GM03348 (cell line): ENCODE measurements at regions not wholly inside any gene's neighbourhood (a gene's known extent, or its start where the extent isn't known, plus 50 kb on each side); places are given as distances from the start of the nearest gene placed in this dataset.

Experiments
- DNase-seq: peaks from one replicate; pipeline ENCODE4 v3.0.0; 2012; ENCODE audit warnings: low spot score

DNA sequence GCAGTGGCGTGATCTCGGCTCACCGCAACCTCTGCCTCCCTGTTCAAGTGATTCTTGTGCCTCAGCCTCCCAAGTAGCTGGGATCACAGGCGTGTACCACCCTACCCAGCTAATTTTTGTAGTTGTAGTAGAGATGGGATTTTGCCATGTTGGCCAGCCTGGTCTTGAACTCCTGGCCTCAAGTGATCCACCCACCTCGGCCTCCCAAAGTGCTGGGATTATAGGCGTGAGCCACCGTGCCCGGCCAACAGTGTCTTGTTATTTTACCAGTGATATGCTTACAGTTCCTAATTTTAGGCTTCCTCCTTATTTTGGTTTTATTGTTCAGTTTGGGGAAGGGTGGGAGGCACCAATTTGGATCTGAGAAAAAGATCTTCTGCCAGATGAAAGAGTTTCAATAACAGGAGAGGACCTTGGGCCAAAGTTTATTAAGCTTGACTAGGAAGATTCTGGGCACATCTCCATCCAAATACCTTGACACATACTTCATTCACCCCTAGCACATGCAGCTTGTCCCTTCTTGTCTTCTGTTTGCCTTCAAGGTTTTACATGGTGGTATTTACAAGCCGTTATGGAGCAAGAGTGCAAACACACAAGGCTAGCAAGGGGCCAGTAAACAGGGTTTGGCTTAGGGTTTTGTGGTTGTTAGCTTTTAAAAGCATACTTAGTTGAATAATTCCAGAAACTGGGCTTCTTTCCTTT, 168.1 kb upstream of the DMRT1 start:
- DNase-seq, result no peak

DNA sequence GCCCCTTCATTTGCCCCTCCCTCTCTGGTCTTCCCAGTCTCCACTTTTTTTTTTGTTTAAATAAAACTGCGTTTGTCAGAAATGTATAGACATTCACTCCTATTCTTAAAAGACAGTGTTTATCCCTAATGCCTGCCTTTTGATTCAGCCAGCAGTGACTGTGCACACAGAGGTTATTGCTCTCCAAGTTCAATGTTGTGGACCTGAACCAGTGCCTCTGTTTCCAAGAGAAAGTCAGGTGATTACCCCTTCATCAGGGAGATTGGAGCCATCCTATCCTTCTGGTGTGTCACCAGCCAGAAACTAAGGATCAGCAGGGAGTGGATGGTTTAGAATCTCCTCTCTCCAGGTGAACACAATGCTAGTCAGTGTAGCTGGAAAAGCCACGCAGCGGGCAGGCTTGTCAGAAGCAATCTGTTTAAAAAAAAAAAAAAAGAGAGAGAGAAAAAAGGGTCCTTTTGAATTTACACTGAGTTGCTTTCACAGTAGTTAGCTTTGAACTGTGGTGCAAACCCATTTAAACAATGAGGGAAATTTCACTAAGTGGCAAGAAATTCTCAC, 167.5 kb upstream of the DMRT1 start:
- no peak for DNase-seq

DNA sequence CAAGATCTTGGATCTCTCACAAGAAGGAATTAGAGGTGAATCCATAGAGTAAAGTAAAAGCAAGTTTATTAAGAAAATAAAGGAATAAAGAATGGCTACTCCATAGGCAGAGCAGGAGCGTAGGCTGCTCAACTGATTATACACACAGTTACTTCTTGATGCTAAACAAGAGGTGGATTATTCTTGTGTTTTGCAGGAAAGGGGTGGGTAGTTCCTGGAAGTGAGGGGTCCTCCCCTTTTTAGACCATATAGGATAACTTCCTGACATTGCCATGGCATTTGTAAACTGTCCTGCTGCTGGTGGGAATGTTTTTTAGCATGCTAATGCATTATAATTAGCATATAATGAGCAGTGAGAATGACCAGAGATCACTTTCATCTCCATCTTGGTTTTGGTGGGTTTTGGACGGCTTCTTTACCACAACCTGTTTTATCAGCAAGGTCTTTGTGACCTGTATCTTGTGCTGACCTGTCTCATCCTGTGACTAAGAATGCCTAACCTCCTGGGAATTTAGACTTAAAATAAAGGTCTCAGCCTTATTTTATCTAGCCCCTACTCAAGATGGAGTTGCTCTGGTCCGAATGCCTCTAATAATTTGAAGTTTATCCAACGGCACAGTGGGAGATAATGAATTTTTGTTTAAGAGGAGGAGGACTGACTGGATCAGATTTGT, 165.7 kb upstream of the DMRT1 start:
- DNase-seq, result no peak

DNA sequence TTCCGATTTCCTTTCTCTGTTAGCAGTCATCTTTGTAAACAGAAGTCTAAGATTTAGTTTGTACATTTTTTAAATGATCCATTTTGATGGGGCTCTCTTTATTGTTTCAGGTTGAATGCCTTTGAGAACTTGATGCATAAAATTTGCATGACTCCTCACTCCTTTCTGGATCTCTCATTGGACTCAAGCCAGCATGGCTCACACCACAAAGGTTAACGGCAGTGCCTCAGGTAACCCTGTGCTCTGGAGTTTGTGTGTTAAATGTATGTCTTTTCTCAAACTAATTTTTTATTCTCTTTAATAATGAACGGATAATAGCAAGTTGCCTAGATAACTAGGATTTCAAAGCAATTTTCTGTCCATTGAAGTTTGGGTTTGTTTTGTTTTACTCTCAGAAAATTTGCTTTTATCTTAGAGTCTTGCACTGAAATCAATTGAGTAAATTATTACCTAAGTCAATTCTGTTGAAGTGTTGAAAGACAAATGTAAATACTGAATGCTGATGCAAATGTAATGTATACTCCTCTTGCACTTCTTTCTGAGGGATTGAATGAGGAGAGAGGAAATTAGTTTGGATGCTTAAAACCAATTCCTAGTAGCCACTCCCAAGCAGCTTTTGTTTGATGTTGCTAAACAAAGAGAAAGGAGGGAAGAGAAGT, 164.6 kb upstream of the DMRT1 start:
- no peak for DNase-seq

DNA sequence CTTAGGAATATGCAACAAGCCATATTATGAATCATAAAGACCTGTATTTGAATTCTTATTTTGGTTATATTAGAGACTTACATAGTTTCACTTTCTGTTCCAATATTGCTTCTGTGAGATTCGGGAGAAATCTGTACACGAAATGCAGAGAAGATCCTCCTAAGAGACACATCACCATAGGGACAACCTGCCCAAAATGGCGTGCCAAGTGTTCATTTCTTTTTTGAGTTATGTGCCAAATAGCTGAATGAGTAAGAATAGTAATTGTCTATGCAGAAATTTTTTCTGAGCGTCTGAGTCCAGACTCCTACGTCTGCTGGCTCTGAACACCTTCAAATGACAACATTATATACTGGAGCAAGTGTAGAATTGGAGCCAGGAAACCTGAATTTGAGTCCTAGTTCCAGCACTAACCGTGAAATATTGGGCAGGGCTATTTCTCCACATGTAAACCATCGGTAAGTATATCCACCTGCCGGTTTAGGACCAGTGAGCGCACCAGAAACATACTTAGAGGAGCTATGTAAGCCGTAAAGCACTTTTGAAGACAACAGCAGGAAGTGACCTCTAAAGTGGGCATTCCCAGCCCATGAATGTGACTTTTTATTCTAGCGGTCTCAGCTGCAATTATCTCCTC, 163.9 kb upstream of the DMRT1 start:
- DNase-seq, result peak; percentile 20

DNA sequence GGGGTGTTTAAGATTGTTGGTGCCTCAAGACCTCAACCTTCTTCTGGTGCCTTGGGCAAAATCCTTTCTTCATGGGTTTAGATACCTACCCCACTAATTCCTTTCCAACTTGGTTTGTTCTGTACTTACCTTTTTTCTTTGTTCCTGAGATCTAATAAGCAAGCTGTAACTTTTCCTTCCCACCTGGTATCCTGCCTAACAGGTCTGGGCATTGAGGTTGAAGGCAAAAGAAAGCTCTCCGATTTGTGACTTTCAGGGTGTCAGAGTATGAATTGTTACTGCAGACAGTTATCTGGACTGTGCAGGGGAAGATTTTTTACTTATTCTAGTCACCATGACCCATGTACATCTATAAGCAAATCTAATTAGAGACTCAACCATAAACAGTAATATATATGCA, 162.6 kb upstream of the DMRT1 start:
- DNase-seq, result no peak

DNA sequence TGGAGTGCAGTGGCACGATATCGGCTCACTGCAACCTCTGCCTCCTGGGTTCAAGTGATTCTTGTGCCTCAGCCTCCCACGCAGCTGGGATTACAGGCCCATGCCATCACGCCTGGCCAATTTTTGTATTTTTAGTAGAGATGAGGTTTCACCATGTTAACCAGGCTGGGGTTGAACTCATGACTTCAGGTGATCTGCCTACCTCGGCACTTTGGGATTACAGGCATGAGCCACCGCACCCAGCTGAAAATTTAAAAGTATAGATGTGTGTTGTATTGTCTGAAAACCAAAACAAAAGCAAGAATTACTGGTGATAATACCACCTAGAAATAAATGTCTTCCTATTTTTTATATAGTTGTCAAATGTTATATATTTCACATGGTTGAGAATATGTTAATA, 162.0 kb upstream of the DMRT1 start:
- no peak for DNase-seq

DNA sequence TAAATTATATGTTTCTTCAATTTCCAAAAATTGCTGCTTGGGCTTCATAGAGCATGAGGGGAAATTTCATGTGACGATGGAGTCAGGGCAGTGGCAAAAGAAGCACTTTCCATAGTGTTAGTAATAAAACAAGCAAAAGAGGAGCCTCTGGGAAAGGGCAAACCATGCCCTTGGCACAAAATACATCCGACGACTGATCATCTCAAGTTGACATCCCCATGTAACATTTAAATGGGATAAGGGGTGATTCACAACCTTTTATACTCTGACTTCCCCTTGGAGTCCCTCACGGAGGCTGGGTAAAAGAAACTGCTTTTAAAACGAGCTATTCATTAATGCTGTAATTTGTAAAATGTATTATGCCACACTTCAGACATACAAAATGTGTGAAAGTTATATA, 161.4 kb upstream of the DMRT1 start:
- no peak for DNase-seq

DNA sequence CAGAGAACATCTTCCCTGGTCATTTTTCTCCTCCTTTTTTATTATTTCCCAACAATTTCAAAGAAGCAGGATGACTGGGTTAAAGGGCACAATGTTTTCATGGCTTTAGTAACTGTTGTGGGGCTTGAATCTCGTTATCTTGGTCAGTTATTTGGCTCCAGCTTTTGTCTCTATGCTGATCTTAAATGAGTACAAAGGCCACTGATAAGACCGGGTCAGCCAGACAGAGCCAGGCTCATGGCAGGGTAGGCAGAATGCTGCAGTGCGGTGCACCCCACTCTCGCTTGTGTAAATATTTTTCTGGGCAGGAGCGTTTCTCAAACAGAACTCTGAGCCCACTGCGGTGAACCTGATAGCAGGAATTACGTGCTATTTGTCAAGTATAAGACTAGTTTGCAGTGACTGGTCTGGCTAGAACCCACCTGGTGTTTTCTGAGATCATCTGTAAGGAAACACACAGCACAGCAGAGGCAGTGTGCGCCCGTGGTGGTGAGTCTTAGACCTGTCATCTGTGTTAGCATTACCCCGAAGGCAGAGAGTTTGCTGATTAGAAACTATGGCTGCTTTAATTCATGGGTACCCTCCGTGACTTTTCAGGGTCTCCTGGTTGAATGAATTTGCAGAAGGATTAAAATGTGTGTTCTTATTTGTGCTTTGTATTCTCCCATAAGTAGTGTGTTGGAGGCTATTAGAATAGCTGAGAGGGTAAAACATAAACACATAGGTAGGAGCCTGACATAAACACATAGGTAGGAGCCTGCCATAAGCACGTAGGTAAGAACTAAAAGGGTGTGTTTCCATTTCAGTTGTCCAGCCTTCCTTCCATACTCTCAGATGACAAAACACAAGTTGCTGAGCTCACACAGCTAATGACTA, 158.6 kb upstream of the DMRT1 start:
- DNase-seq, result no peak

DNA sequence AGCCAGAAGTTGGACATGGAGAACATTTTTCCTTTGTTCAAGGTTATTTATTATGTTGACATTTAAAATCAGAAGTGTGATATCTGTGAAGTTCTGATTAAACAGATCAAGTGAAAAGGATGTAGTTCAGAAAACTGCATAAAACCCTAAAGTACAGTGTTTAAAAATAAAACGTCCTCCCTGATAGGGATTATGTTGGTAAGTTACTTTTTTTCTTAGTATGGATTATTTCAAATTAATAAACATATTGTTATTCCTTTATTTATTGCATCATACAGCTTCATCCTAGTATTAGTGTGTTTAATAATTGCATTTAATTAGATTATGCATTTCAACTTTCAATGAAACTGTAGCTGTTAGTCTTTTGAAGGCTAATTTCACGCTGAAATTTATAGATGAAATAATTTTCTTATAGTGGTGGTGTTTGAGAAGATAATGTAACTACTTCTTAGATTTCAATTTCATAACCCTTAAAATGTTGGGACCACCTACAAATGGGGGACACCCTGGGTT, 157.9 kb upstream of the DMRT1 start:
- DNase-seq, result no peak

DNA sequence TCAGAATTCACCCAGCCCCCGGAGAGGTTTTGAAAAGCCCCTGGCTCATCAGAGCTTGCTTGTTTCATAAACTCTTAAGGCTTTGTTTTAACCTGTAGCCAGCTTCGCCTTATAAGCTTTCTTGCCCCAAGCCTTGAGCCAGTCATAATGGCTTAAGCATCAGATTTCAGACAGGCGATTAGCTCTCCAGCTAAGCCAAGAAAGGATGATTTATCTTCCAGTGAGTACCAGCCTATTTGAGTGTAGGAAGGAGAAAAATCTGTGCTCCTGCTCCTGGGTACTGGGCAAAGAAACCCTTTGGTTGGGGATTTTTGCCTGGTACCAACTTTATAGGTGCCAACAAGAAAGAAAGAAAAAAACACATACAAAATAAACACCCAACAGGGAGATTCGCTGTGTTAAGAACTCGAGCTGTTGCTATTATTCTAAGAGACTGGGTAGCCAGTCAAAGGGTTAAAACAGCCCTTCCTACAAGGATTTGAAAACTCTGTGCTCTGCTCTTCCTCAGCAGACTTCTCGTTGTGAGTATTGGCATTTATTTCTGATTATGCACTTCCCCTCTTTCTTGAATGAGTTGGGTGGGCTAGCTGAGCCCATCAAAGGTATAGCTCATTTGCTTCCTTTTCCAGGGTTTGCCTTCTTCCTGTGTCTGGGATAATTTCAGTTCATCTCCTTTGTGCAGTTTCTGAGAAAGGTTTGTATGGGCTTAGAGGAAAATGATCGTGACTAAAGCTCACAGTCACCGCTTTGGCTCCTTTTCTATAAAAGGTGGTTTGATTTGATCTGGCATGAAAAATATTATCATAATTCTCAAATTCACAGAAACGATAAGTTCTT, 157.2 kb upstream of the DMRT1 start:
- DNase-seq, result peak; percentile 60

DNA sequence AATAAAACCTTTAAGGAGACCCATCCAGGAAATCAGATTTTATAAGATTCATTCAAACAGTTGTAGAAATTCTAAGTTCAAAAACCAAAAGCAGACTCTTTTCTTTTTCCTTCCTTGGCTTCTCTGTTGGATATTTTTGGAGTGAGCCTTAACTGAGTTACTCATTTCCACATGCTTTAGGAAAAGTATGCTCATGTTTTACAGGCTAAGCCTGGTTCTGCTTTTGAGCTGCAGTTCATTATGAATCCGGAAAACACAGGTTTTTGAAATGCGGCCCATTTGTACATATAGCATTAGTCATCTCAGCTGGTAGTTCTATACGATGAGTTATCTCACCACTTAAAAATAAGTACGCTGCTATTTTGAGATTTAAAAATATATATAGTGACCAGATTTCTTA, 156.6 kb upstream of the DMRT1 start:
- DNase-seq, result peak; percentile 52

DNA sequence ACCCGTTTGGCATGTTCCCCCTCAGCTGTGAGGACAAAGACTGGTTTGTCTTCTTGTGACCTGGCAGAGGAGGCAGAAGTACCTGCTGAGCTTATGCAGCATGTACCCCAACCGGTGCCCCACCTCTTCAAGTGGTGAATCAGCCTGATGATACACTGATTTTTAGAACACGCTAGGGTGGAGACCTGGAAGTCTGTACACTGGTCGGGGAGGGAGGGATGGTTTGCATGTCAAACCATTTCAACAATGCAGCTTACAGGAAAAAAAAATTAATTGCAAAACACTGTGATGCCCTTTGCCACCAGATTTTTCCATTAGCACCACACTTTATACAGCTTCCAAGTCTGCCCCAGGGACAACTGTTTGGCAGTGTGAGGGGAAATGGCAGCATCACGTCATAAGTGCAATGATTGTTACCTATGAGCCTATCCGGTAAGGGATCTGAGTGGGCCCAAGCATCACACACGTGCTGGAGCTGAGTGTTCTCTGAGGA, 155.1 kb upstream of the DMRT1 start:
- DNase-seq, result peak; percentile 54

DNA sequence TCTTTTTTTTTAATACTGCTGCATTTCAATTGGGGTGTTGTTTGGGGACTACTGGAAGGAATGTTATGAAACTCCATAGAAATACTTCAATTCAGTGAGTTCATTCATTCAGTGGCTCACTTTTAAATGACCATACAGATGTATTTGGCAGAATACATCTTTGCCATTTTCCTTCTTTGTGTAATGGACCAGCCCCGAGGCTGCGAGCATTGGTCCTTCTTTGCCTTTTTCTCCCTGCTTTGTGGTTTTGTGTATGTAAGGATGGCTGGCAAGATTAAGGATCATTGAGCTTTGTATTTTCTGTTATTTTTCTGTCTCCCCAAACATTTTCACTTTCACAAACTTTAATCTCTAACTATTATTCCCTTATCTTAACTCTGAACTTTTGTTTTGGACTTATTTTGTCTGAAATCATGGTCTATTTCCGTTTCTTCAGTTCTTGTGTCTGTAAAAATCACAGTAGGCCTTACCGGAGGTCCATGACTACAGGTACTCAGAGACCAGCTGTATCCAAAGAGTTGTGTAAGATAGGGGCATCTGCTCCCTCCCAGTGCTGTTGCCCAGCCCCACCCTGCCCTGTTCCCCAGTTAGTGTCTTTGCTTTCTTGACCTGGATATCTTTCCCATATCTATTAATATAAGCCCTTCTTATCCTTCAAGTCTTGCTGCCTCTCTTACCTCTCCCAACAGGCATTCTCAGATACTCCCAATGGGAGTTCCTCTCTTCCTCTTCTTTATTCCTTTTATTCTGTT, 154.3 kb upstream of the DMRT1 start:
- DNase-seq, result no peak

DNA sequence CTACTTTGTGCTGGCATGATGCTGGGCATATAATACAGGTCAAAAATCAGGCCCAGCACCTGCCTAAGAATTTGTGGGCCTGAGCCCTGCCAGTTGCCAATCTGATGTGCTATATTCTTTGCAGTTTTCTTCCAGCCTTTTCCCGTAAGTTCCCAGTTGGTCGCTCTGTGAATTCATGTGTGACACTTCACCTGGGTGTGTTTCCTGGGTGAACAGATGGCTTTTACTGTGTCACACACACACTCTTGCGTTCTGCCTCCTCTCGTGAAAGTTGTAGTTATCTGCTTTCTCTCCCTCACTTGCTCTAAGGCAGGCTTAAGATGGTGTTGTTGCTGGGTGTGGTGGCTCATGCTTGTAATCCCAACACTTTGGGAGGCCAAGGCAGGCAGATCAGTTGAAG, 153.5 kb upstream of the DMRT1 start:
- DNase-seq, result no peak

DNA sequence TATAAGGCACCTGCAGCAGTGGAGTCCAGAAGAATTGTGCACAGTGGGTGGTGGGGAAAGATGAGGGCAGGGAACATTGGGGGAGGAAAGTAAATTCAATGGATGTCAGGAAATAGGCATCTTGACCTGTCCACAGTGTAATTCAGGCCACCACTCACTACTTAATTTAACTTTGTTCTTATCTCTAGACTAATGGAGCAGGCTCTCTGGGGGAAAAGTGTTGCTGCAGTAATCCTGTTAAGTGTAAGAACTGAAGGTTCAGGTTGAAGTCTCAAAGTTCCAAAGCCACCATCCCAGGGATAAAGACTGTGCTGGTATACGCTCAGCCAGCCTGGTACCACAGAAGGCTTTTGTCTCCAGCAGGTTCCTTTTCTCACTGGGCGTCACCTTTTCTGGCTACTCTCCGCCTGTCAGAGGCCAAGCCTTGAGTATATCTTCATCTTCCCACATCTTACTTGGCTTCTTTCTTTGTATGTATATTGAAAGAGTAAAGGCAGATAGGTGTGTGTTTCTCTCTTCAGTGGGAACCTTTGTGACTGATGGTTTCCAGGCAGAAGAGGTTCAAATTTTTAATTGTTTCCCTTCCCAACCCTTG, 150.9 kb upstream of the DMRT1 start:
- no peak for DNase-seq

DNA sequence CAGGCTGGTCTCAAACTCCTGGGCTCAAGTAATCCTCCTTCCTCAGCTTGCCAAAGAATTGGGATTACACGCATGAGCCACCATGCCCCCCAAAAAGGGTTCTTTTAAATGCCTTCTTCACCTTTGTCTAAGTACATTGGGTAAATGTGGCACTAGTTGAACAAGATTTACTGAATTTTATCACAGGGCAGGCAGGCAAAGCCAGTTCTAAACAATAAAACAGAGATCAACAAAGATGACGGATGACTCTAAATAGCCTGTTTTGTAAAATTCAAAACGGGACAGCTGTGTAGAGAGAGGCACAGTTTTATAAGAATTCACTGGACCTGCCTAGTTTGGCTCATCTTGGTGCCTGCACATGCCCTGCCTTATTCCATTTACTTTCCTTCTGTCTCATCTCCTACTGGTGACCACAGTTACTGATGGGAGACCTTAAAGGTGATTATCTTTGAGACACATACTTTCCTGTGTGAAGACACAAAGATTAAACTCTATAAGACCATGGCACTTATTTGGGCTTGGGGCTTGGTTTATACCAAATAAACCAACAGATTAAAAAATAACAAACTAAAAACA, 149.6 kb upstream of the DMRT1 start:
- DNase-seq, result no peak

DNA sequence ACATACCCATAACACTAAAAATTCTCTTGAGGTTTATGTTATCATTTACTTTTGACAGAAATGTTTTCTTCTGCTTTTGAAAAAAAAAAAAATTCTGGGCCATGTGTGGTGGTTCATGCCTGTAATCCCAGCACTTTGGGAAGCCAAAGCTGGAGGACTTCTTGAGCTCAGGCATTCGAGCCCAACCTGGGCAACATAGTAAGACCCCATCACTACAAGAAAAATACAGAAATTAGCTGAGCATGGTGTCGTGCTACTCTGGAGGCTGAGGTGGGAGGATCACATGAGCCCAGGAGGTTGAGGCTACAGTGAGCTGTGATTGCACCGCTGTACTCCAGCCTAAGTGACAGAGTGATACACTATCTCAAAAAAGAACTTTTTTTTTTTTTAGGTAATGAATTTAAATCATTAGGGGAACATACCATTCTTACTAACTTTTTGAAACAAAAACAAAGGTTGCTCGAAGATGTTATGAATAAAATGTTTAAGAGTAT, 148.8 kb upstream of the DMRT1 start:
- DNase-seq, result no peak
